ENCODE measurements at regions not wholly inside any gene's neighbourhood (a gene's known extent, or its start where the extent isn't known, plus 50 kb on each side); places are given as distances from the start of the nearest gene placed in this dataset.

DNA sequence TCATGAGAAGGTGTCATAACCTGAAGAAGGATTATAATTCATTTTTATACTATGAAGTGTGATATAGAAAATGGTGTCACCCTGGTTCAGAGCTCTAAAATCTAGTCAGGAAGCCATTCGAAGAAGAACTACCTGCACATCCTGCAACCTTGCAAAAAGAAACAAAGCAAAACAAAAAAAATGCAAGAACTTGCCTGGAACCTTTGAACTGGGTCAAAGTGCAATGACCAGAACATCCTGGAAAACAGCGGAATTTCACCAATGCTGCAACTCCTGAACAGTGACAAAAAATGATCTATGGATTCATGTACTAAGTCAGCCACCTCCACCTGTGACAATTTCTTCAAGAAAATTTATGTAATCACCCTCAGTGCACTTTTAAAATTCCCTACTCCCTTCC is 1083.3 kb upstream of the GYPC start:
- no peak overlapping the region for H3K27ac ChIP-seq
- H3K4me3 ChIP-seq: no peak overlapping the region
- DNase-seq: no peak
- H3K4me1 ChIP-seq: no peaks in the 10 kb centered on the region
- no peak for TF ChIP-seq POLR2A (IDR thresholded peaks at IDR 0.05)
- TF ChIP-seq, protein P1, sequence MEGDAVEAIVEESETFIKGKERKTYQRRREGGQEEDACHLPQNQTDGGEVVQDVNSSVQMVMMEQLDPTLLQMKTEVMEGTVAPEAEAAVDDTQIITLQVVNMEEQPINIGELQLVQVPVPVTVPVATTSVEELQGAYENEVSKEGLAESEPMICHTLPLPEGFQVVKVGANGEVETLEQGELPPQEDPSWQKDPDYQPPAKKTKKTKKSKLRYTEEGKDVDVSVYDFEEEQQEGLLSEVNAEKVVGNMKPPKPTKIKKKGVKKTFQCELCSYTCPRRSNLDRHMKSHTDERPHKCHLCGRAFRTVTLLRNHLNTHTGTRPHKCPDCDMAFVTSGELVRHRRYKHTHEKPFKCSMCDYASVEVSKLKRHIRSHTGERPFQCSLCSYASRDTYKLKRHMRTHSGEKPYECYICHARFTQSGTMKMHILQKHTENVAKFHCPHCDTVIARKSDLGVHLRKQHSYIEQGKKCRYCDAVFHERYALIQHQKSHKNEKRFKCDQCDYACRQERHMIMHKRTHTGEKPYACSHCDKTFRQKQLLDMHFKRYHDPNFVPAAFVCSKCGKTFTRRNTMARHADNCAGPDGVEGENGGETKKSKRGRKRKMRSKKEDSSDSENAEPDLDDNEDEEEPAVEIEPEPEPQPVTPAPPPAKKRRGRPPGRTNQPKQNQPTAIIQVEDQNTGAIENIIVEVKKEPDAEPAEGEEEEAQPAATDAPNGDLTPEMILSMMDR (IDR thresholded peaks at IDR 0.05): no peak
- no peaks in the 10 kb centered on the region for H3K27me3 ChIP-seq
- H3K9me3 ChIP-seq: no peaks in the 10 kb centered on the region
- no peaks in the 10 kb centered on the region for H3K36me3 ChIP-seq

DNA sequence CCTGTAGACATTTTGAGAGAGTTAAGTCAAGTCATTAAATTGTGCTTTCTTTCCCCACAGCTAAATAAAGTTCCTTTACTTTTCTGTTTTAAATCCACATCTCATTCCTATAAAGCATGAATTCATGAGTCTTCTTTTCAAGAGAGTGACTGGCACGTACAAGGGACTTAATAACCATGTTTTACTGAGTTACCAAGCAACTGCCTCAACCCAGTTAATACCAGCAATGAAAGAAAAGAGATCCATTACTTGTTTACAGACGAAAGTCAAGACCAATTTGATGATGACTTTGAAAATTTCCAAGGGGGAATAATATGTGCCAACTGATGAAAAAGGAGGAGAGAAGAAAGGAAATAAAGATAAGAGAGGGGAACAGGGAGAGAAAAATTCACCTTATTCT is 1082.5 kb upstream of the GYPC start:
- DNase-seq: no peak
- Histone ChIP-seq H3K9me3 (no peaks in the 10 kb centered on the region), H3K36me3 (no peaks in the 10 kb centered on the region), H3K4me1 (no peaks in the 10 kb centered on the region), H3K27me3 (no peaks in the 10 kb centered on the region), H3K27ac (no peak overlapping the region), H3K4me3 (no peak overlapping the region)
- TF ChIP-seq, protein P1 (IDR thresholded peaks at IDR 0.05): no peak
- TF ChIP-seq POLR2A (IDR thresholded peaks at IDR 0.05): no peak

- DNase-seq: no peak
- no peaks in the 10 kb centered on the region for H3K4me1 ChIP-seq
- no peaks in the 10 kb centered on the region for H3K36me3 ChIP-seq
- H3K27me3 ChIP-seq: no peaks in the 10 kb centered on the region
- TF ChIP-seq, protein P1 (IDR thresholded peaks at IDR 0.05): no peak
- no peak for TF ChIP-seq POLR2A (IDR thresholded peaks at IDR 0.05)
- no peaks in the 10 kb centered on the region for H3K9me3 ChIP-seq
- no peak overlapping the region for H3K4me3 ChIP-seq
- no peak overlapping the region for H3K27ac ChIP-seq
Observed at GRCh38 chr2:125576558-125576957, 1079.4 kb upstream of the GYPC start.

- DNase-seq: peak in 2 of 3 donors; percentile 50 to 81
- Histone ChIP-seq H3K36me3 (no peaks in the 10 kb centered on the region), H3K4me3 (no peak overlapping the region), H3K27ac (peak overlapping the region in 1 of 4 donors; percentile 27), H3K27me3 (no peaks in the 10 kb centered on the region), H3K4me1 (no peaks in the 10 kb centered on the region), H3K9me3 (no peaks in the 10 kb centered on the region)
- TF ChIP-seq, protein P1 (IDR thresholded peaks at IDR 0.05): peak in 1 of 6 experiments; percentile 19
- TF ChIP-seq POLR2A (IDR thresholded peaks at IDR 0.05): no peak
Observed at GRCh38 chr2:125581557-125581956, 1074.4 kb upstream of the GYPC start.

GRCh38 chr2:125582516-125582915 is 1073.4 kb upstream of the GYPC start:
- TF ChIP-seq, protein P1 (IDR thresholded peaks at IDR 0.05): no peak
- no peak for TF ChIP-seq POLR2A (IDR thresholded peaks at IDR 0.05)
- Histone ChIP-seq H3K4me3 (no peak overlapping the region), H3K27ac (no peak overlapping the region), H3K36me3 (no peaks in the 10 kb centered on the region), H3K4me1 (no peaks in the 10 kb centered on the region), H3K9me3 (no peaks in the 10 kb centered on the region), H3K27me3 (no peaks in the 10 kb centered on the region)
- no peak for DNase-seq

DNA sequence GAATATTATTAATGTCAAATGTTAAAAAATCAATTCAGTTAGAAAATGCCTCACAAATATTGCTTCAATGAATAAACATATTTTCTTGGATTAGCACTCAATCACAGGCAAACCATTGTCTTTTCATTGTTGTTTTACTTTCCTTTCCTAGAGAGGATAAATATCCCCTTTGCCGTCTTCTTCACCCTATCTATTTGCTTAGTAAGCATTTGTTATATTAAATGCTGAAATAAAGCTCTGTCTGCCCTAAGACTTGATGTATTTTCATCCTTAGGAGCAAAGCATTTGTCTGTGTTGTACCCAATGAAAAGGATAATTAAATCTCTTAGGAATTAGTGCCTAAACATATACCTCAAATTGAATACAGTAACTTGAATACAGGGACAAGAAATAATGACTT is 1071.2 kb upstream of the GYPC start:
- no peak overlapping the region for H3K27ac ChIP-seq
- no peaks in the 10 kb centered on the region for H3K4me1 ChIP-seq
- TF ChIP-seq, protein P1 (IDR thresholded peaks at IDR 0.05): no peak
- TF ChIP-seq POLR2A (IDR thresholded peaks at IDR 0.05): no peak
- no peak for DNase-seq
- no peaks in the 10 kb centered on the region for H3K27me3 ChIP-seq
- H3K36me3 ChIP-seq: no peaks in the 10 kb centered on the region
- H3K4me3 ChIP-seq: no peak overlapping the region
- no peaks in the 10 kb centered on the region for H3K9me3 ChIP-seq
